ENCODE measurements at regions not wholly inside any gene's neighbourhood (a gene's known extent, or its start where the extent isn't known, plus 50 kb on each side); places are given as distances from the start of the nearest gene placed in this dataset.

DNA sequence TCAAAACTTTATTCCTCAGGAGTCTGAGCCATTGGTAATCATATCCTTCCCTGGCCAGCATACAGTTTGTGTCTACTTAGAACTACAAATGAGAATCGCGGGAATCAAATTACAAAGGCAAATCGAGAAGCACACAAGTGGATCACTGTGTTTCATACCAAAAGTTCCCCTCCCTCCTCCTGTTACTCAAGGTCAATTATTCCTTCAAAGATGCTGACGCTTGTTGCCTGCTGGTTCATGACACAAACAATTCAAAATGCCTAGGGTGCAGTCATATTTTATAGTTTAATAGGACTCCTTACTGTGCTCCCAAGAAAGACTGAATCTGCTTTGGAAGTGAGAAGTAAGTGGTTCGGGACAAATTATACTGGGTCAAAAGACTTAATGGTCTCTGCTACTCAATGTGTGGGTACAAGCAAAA lies 93.0 kb upstream of the PBX1 start:
- FAIRE-seq (no peak), DNase-seq (ENCODE audit: insufficient read length, low spot score) (no peak)

GRCh38 chr1:164466429-164466828 lies 92.6 kb upstream of the PBX1 start:
- no peak for DNase-seq (ENCODE audit: insufficient read length, low spot score)
- no peak for FAIRE-seq

- FAIRE-seq: no peak
- no peak for DNase-seq (ENCODE audit: insufficient read length, low spot score)
Observed at GRCh38 chr1:164470996-164471395, 88.0 kb upstream of the PBX1 start.

DNA sequence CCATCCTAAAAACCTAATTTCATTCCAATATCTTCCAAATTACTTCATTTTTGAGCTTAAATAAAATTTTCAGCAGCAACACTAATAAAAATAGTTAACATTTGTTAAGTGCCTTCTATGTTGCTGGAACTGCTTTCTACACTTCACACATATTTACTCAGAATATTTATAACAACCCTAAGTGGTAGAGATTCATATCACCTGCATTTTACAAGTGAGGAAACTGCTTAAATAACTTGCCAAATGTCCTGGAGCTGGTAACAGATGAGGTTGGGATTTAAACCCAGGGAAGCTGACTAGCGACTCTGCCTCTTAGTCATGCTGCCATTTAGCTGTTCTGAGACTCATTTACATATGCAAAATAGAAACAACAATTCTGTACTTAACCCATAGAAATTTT lies 86.1 kb upstream of the PBX1 start:
- no peak for DNase-seq (ENCODE audit: insufficient read length, low spot score)
- FAIRE-seq: no peak

- DNase-seq (ENCODE audit: insufficient read length, low spot score): no peak
- FAIRE-seq: no peak
Observed at GRCh38 chr1:164473544-164473943, 85.4 kb upstream of the PBX1 start.

- FAIRE-seq (no peak), DNase-seq (ENCODE audit: insufficient read length, low spot score) (no peak)
Observed at GRCh38 chr1:164475834-164476233, 83.2 kb upstream of the PBX1 start.

DNA sequence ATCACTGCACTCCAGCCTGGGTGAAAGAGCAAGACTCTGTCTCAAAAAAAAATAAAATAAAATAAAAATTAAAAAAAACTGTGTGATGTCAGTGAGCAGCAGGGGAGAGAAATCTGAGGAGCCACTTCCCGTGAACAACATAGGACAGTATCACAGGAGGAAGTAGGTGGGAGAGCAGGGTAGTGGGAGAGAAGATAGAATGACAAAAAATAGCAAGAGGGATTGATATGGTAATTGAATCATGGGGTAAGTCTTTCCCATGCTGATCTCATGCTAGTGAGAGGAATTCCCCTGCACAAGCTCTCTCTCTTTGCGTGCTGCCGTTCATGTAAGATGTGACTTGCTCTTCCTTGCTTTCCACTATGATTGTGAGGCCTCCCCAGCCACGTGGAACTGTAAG lies 81.6 kb upstream of the PBX1 start:
- FAIRE-seq (no peak), DNase-seq (ENCODE audit: insufficient read length, low spot score) (no peak)

DNA sequence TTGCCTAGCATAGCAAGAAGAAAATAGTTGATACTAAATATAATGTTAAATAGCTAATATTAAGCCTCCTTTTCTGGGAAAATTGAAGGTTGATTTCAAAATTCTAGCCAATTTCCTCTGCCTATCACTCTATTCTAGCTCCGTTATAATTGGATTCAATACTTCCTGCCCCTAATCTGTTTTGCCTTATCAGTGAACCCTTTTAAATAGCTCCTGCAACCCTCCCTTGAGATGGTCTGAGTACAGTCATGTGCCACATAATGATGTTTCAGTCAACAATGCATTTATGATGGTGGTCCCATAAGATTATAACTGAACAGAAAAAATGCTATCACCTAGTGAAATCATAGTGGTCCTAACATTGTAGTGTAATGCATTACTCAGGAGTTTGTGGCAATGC lies 79.7 kb upstream of the PBX1 start:
- FAIRE-seq: no peak

GRCh38 chr1:164480285-164480907 lies 78.6 kb upstream of the PBX1 start:
- no peak for FAIRE-seq
- no peak for DNase-seq (ENCODE audit: insufficient read length, low spot score)

More for the DNA sequence above, 79.7 kb upstream of the PBX1 start:
- DNase-seq (ENCODE audit: insufficient read length, low spot score): no peak

- no peak for FAIRE-seq
- DNase-seq (ENCODE audit: insufficient read length, low spot score): no peak
Observed at GRCh38 chr1:164495905-164496304, 63.1 kb upstream of the PBX1 start.

DNA sequence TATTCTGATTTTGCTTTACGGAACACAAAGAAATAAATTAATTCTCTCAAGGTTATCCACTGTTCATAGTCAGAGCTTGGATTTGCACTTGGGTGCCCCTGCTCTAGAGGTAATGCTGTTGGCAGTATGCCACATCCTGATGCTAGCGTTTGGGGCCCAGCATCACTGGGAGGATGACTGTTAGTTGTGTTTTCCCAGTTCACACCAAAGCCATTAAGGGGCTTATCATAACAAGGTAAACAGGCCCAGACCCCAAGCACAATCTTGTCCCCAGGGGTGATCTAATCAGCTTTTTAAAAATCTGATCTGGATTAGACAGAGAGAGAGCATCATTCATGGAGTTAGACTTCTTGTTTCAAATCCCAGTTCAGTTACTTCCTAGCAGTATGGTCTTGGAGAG lies 60.2 kb upstream of the PBX1 start:
- FAIRE-seq (no peak), DNase-seq (ENCODE audit: insufficient read length, low spot score) (no peak)

DNA sequence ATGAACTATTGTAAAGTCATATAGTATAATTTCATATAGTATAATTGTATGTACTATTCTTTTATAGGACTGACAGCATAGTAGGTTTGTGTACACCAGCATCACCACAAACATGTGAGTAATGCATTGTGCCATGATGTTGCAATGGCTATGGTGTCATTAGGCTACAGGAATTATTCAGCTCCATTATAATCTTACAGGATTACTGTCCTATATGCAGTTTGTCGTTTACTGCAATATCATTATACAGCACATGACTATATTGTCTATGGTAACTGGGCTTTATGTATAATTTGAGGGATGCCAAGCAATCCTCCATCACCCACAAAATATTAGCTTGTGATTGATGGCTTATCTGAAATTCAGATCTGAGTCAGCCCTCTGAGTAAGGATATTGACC lies 54.2 kb upstream of the PBX1 start:
- FAIRE-seq (no peak), DNase-seq (ENCODE audit: insufficient read length, low spot score) (no peak)

Data from HTR-8/SVneo (cell line).